ENCODE measurements at regions not wholly inside any gene's neighbourhood (a gene's known extent, or its start where the extent isn't known, plus 50 kb on each side); places are given as distances from the start of the nearest gene placed in this dataset.

GRCh38 chr15:96497951-96498350, 167.5 kb downstream of the NR2F2 start:
- TF ChIP-seq CTCF (optimal IDR thresholded peaks at IDR 0.05 in 1 of 3, IDR thresholded peaks at IDR 0.05 in 1 of 3, conservative IDR thresholded peaks at IDR 0.05 in 1 of 3; ENCODE audit: extremely low read depth in 1 of 3, insufficient read depth in 2 of 3, low read length in 3 of 3) (no peak), EZH2 (IDR thresholded peaks at IDR 0.05; ENCODE audit: low read length) (no peak)
